B cell (primary cell): ENCODE measurements at regions not wholly inside any gene's neighbourhood (a gene's known extent, or its start where the extent isn't known, plus 50 kb on each side); places are given as distances from the start of the nearest gene placed in this dataset.

Source experiments
- ATAC-seq: fragments of 200-7000 bp; cut with Tn5 transposase; one replicate; pipeline ENCODE4 v1.10.0; 2021; ENCODE audit warnings: low read depth, mild to moderate bottlenecking, moderate number of reproducible peaks, moderate library complexity
- CTCF ChIA-PET: fragments of 350-600 bp; sonication (Branson Sonifier 250); formaldehyde crosslinking; loops from one replicate; lab custom pipeline; 2021; ENCODE audit warnings: antibody characterized with exemption, inconsistent platforms; lab: Charles Lee
- POLR2A ChIA-PET: fragments of 350-600 bp; sonication (Branson Sonifier 250); formaldehyde crosslinking; loops from one replicate; lab custom pipeline; 2021; ENCODE audit warnings: antibody characterized with exemption; lab: Charles Lee
- DNase-seq: peaks from one replicate; pipeline ENCODE4 v3.0.0; 2013
- H2AFZ ChIP-seq: 2 replicates; pipeline ENCODE4 v1.6.1; 2012; ENCODE audit warnings: mild to moderate bottlenecking, low read depth, low read length; ENCODE audit not compliant: insufficient read depth, poor library complexity, severe bottlenecking
- H3K27ac ChIP-seq, 2 donors: 1 replicate in 1 of 2; 2 replicates in 1 of 2; pipeline ENCODE4 v1.5.1; 2012 to 2013; ENCODE audit warnings: low read length in 2 of 2, mild to moderate bottlenecking in 2 of 2, moderate library complexity in 1 of 2
- H3K27me3 ChIP-seq, 4 experiments: fragments of 200-600 bp in 1 of 4; sonication (generic) in 1 of 4; replicated peaks in 1 of 4; 1 replicate in 2 of 4; 2 replicates in 2 of 4; pipeline versions ENCODE4 v1.6.1 to v1.7.0; 2013 to 2016; ENCODE audit warnings: low read length in 3 of 4, mild to moderate bottlenecking in 2 of 4, mixed read lengths in 1 of 4, moderate library complexity in 1 of 4; ENCODE audit not compliant: insufficient read depth in 4 of 4, control insufficient read depth in 3 of 4; ENCODE audit errors: control extremely low read depth in 1 of 4
- H3K36me3 ChIP-seq, 2 experiments: replicated peaks in 1 of 2; 1 replicate in 1 of 2; 2 replicates in 1 of 2; pipeline versions ENCODE4 v1.6.1 to v1.7.1; 2013; ENCODE audit warnings: low read length in 1 of 2; ENCODE audit not compliant: insufficient read depth in 2 of 2, control insufficient read depth in 1 of 2; ENCODE audit errors: control extremely low read depth in 1 of 2, extremely low read depth in 1 of 2
- H3K4me1 ChIP-seq, 2 donors: fragments of 200-600 bp in 1 of 2; sonication (generic) in 1 of 2; 1 replicate in 1 of 2; 2 replicates in 1 of 2; pipeline versions ENCODE4 v1.5.1 to v1.6.1; 2013 to 2017; ENCODE audit warnings: low read length in 2 of 2; ENCODE audit not compliant: control insufficient read depth in 2 of 2, insufficient read depth in 2 of 2
- H3K4me2 ChIP-seq: replicated peaks from 2 replicates; pipeline ENCODE3; 2012; ENCODE audit warnings: mild to moderate bottlenecking, low read depth, low read length; ENCODE audit not compliant: poor library complexity, severe bottlenecking
- H3K4me3 ChIP-seq, 5 experiments: fragments of 200-600 bp in 1 of 5; sonication (generic) in 1 of 5; 1 replicate in 3 of 5; 2 replicates in 2 of 5; pipeline versions ENCODE4 v1.5.1 to v1.7.0; 2011 to 2016; ENCODE audit warnings: low read length in 4 of 5, mild to moderate bottlenecking in 4 of 5, low read depth in 2 of 5, control low read depth in 1 of 5, moderate library complexity in 1 of 5; ENCODE audit not compliant: insufficient read depth in 1 of 5; ENCODE audit errors: control extremely low read depth in 1 of 5, extremely low read depth in 1 of 5
- H3K79me2 ChIP-seq: fragments of 200-600 bp; sonication (generic); one replicate; pipeline ENCODE4 v1.6.0; 2016; ENCODE audit warnings: low read length; ENCODE audit not compliant: control insufficient read depth, insufficient read depth
- H3K9ac ChIP-seq: fragments of 200-600 bp; sonication (generic); 2 replicates; pipeline ENCODE4 v1.6.1; 2017; ENCODE audit warnings: mild to moderate bottlenecking, low read length, moderate library complexity
- H3K9me3 ChIP-seq, 3 donors: one replicate each; pipeline versions ENCODE4 v1.6.1 to v1.7.1; 2013; ENCODE audit warnings: low read length in 2 of 3; ENCODE audit not compliant: control insufficient read depth in 2 of 3, insufficient read depth in 1 of 3; ENCODE audit errors: control extremely low read depth in 1 of 3
- H4K20me1 ChIP-seq: 2 replicates; pipeline ENCODE4 v1.6.0; 2012; ENCODE audit warnings: mild to moderate bottlenecking, low read length; ENCODE audit not compliant: insufficient read depth, control insufficient read depth, poor library complexity, severe bottlenecking
- H3K27ac Mint-ChIP-seq: one replicate; pipeline ENCODE4 v1.8.0; 2021; ENCODE audit warnings: mixed read lengths
- H3K27me3 Mint-ChIP-seq: one replicate; pipeline ENCODE4 v1.8.0; 2021; ENCODE audit warnings: mixed read lengths
- H3K4me1 Mint-ChIP-seq: one replicate; pipeline ENCODE4 v1.8.0; 2021; ENCODE audit warnings: mixed read lengths
- H3K4me3 Mint-ChIP-seq: one replicate; pipeline ENCODE4 v1.8.0; 2021; ENCODE audit warnings: mixed read lengths
- H3K9me3 Mint-ChIP-seq: one replicate; pipeline ENCODE4 v1.8.0; 2022; ENCODE audit warnings: mixed read lengths; ENCODE audit not compliant: insufficient read depth
- CTCF ChIP-seq: fragments of 200-600 bp; IDR thresholded peaks from one replicate; pipeline ENCODE4 v1.8.0; 2022; ENCODE audit warnings: antibody characterized with exemption, mild to moderate bottlenecking
- EZH2 ChIP-seq: IDR thresholded peaks from 2 replicates; pipeline ENCODE4 v1.6.1; 2012; ENCODE audit warnings: borderline replicate concordance, low read depth, mild to moderate bottlenecking, moderate library complexity, low read length; ENCODE audit not compliant: insufficient read depth, poor library complexity, severe bottlenecking
- WGBS: methylation state at CpG from one replicate; pipeline ENCODE4 v1.1.5; 2013; ENCODE audit warnings: missing lambda C conversion rate; ENCODE audit not compliant: insufficient coverage; 5-methylcytosine and 5-hydroxymethylcytosine counted together
- intact Hi-C: fragments of 100-400 bp; cut with micrococcal nuclease; formaldehyde crosslinking; loops from one replicate; pipeline ENCODE4 v1.10.0; 2022

GRCh38 chr20:60565551-60565950 is 607.3 kb downstream of the CDH26 start:
- CTCF ChIA-PET: no interaction called here
- Histone ChIP-seq H3K79me2 (no peaks in the 10 kb centered on the region), H3K36me3 (no peaks in the 10 kb centered on the region), H2AFZ (no peak overlapping the region), H3K27me3 (no peaks in the 10 kb centered on the region), H3K27ac (no peak overlapping the region), H3K4me3 (no peak overlapping the region), H3K4me1 (no peaks in the 10 kb centered on the region), H3K9me3 (peaks cover 0 to 9% (median 0%) of the 10 kb centered on the region in 3 donors), H3K9ac (no peak overlapping the region), H3K4me2 (no peak overlapping the region), H4K20me1 (no peaks in the 10 kb centered on the region)
- no peak for ATAC-seq
- Mint-ChIP-seq H3K4me3 (no peak overlapping the region), H3K9me3 (no peaks in the 10 kb centered on the region), H3K27ac (no peak overlapping the region), H3K4me1 (no peaks in the 10 kb centered on the region), H3K27me3 (no peaks in the 10 kb centered on the region)
- intact Hi-C loops: no loop called here
- TF ChIP-seq EZH2 (no peak), CTCF (no peak)
- POLR2A ChIA-PET: no interaction called here
- DNase-seq: no peak
- 90% methylated on average over 2 of the region's 5 CpGs for WGBS

GRCh38 chr20:60569116-60569515 is 610.9 kb downstream of the CDH26 start:
- ChIA-PET CTCF (no interaction called here), POLR2A (no interaction called here)
- H3K79me2 ChIP-seq: no peaks in the 10 kb centered on the region
- no peaks in the 10 kb centered on the region for H3K36me3 ChIP-seq
- no peak overlapping the region for H3K4me3 ChIP-seq
- intact Hi-C loops: no loop called here
- no peak overlapping the region for H3K9ac ChIP-seq
- no peak for ATAC-seq
- no peaks in the 10 kb centered on the region for H4K20me1 ChIP-seq
- H3K27ac Mint-ChIP-seq: no peak overlapping the region
- no peak for TF ChIP-seq CTCF
- H3K4me2 ChIP-seq: no peak overlapping the region
- DNase-seq: no peak
- no peaks in the 10 kb centered on the region for H3K4me1 ChIP-seq
- peaks cover 0 to 6% (median 0%) of the 10 kb centered on the region in 3 donors for H3K9me3 ChIP-seq
- 91% methylated on average over 5 of the region's 6 CpGs for WGBS
- H3K9me3 Mint-ChIP-seq: no peaks in the 10 kb centered on the region
- H3K27me3 ChIP-seq: no peaks in the 10 kb centered on the region
- H3K4me3 Mint-ChIP-seq: no peak overlapping the region
- H3K27me3 Mint-ChIP-seq: no peaks in the 10 kb centered on the region
- H3K27ac ChIP-seq: no peak overlapping the region
- no peak overlapping the region for H2AFZ ChIP-seq
- H3K4me1 Mint-ChIP-seq: no peaks in the 10 kb centered on the region
